ENCODE measurements at regions not wholly inside any gene's neighbourhood (a gene's known extent, or its start where the extent isn't known, plus 50 kb on each side); places are given as distances from the start of the nearest gene placed in this dataset.
A peak's percentile ranks its signal among the peaks of the same experiment; 100 is the strongest.

DNA sequence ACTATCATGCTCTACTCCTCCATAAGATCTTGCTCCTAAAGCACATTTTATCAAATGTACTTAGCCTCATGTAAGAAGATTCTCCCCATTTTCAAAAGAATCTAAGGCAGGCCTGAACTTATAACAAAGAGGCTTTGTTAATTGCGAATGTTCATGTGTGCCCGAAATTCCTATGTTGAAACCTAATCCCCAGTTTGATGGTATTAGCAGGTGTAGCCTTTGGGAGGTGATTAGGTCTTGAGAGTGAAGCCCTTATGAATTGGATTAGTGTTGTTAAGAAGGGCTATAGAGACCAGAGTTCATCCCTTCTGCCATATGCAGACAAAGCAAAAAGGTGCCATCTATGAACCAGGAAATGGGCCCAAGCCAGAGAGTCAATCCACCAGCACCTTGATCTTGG, 234.5 kb downstream of the PAX3 start:
- Histone ChIP-seq H3F3A (ENCODE audit: insufficient read depth) (no peaks in the 10 kb centered on the region), H3K9me2 (replicated peaks; ENCODE audit: insufficient read depth, low read length) (no peaks in the 10 kb centered on the region), H3K27me3 (ENCODE audit: low read length) (no peaks in the 10 kb centered on the region), H2AFZ (ENCODE audit: low read depth, low read length, severe bottlenecking) (no peak overlapping the region), H3K27ac (ENCODE audit: low read depth, low read length) (no peak overlapping the region), H3K4me2 (ENCODE audit: low read depth, low read length, poor library complexity, severe bottlenecking) (no peak overlapping the region), H3K4me3 (ENCODE audit: insufficient read depth, low read length, poor library complexity, severe bottlenecking) (no peak overlapping the region), H3K9me3 (ENCODE audit: insufficient read depth, low read length) (no peaks in the 10 kb centered on the region), H4K20me1 (ENCODE audit: low read depth, low read length) (no peaks in the 10 kb centered on the region), H3K36me3 (ENCODE audit: low read length) (no peaks in the 10 kb centered on the region), H3K9ac (ENCODE audit: low read length) (no peak overlapping the region), H3K79me2 (ENCODE audit: insufficient read depth, low read length) (no peaks in the 10 kb centered on the region)
- TF ChIP-seq EZH2phosphoT487 (conservative IDR thresholded peaks at IDR 0.05; ENCODE audit: low read length), result no peak
- TF ChIP-seq CTCF (IDR thresholded peaks at IDR 0.05; ENCODE audit: insufficient read depth, low read length, poor library complexity, severe bottlenecking), result no peak

GRCh38 chr2:222058819-222059445, 239.9 kb downstream of the PAX3 start:
- H3K27me3 ChIP-seq (ENCODE audit: low read length), result no peaks in the 10 kb centered on the region

DNA sequence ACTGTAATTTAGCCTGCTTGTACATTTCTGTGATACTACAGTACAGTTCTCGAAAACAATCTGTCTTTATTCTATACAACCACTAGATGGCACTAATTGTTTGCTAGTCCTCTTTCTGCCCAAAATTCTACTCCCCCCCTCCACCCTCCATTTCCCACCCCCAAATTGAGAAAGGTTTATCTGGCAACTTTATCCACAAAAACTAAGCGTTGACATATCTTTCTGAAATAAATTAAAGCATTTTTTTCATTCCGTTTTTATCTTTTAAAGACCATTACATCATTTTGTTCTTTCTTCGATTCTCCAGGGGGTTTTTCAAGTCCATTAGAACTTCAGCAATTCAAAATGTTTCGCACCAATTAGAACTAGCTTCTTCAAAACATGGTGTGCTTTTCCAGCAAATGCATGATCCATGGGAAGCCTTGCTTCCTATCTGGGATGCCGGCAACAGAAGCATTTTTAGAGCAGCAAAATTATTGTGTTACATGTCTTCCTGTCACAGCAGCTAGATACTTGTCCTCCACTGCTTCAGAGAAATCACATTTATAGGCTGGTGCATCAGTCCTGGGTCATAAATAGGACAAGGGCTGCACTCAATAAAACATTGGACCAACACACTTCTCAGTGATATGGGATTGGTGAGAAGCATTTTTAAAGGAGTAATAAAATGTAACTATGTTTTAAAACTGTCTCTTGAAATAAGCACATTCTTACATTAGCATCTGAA, 241.3 kb downstream of the PAX3 start:
- TF ChIP-seq CTCF (IDR thresholded peaks at IDR 0.05; ENCODE audit: insufficient read depth, low read length, poor library complexity, severe bottlenecking), result peak; percentile 41
- no peak for TF ChIP-seq EZH2phosphoT487 (conservative IDR thresholded peaks at IDR 0.05; ENCODE audit: low read length)
- Histone ChIP-seq H3K9ac (ENCODE audit: low read length) (no peak overlapping the region), H3K9me3 (ENCODE audit: insufficient read depth, low read length) (no peaks in the 10 kb centered on the region), H3K4me3 (ENCODE audit: insufficient read depth, low read length, poor library complexity, severe bottlenecking) (no peak overlapping the region), H3K4me2 (ENCODE audit: low read depth, low read length, poor library complexity, severe bottlenecking) (no peak overlapping the region), H3K27ac (ENCODE audit: low read depth, low read length) (no peak overlapping the region), H3K36me3 (ENCODE audit: low read length) (no peaks in the 10 kb centered on the region), H3K27me3 (ENCODE audit: low read length) (no peaks in the 10 kb centered on the region), H3K9me2 (replicated peaks; ENCODE audit: insufficient read depth, low read length) (no peaks in the 10 kb centered on the region), H3K79me2 (ENCODE audit: insufficient read depth, low read length) (no peaks in the 10 kb centered on the region), H3F3A (ENCODE audit: insufficient read depth) (no peaks in the 10 kb centered on the region), H4K20me1 (ENCODE audit: low read depth, low read length) (no peaks in the 10 kb centered on the region), H2AFZ (ENCODE audit: low read depth, low read length, severe bottlenecking) (no peak overlapping the region)

More at GRCh38 chr2:222058819-222059445, 239.9 kb downstream of the PAX3 start:
- H3K9ac ChIP-seq (ENCODE audit: low read length), result no peak overlapping the region
- no peaks in the 10 kb centered on the region for H4K20me1 ChIP-seq (ENCODE audit: low read depth, low read length)
- no peak overlapping the region for H3K4me3 ChIP-seq (ENCODE audit: insufficient read depth, low read length, poor library complexity, severe bottlenecking)
- H2AFZ ChIP-seq (ENCODE audit: low read depth, low read length, severe bottlenecking), result no peak overlapping the region
- no peaks in the 10 kb centered on the region for H3F3A ChIP-seq (ENCODE audit: insufficient read depth)
- H3K27ac ChIP-seq (ENCODE audit: low read depth, low read length), result no peak overlapping the region
- no peaks in the 10 kb centered on the region for H3K36me3 ChIP-seq (ENCODE audit: low read length)
- no peaks in the 10 kb centered on the region for H3K9me3 ChIP-seq (ENCODE audit: insufficient read depth, low read length)
- H3K9me2 ChIP-seq (replicated peaks; ENCODE audit: insufficient read depth, low read length), result no peaks in the 10 kb centered on the region
- TF ChIP-seq EZH2phosphoT487 (conservative IDR thresholded peaks at IDR 0.05; ENCODE audit: low read length), result no peak
- TF ChIP-seq CTCF (IDR thresholded peaks at IDR 0.05; ENCODE audit: insufficient read depth, low read length, poor library complexity, severe bottlenecking), result no peak
- no peak overlapping the region for H3K4me2 ChIP-seq (ENCODE audit: low read depth, low read length, poor library complexity, severe bottlenecking)
- H3K79me2 ChIP-seq (ENCODE audit: insufficient read depth, low read length), result no peaks in the 10 kb centered on the region
